Vagina (tissue), 2 donors: ENCODE measurements at regions not wholly inside any gene's neighbourhood (a gene's known extent, or its start where the extent isn't known, plus 50 kb on each side); places are given as distances from the start of the nearest gene placed in this dataset.

ENCODE experiments used
- DNase-seq, 2 donors: peaks; one replicate each; pipeline ENCODE4 v3.0.0-alpha.2; 2017; ENCODE audit errors: extremely low spot score in 2 of 2
- H3K27ac ChIP-seq: fragments of 200-600 bp; sonication (generic); one replicate; pipeline ENCODE4 v1.5.1; 2019
- H3K27me3 ChIP-seq: fragments of 200-600 bp; sonication (generic); one replicate; pipeline ENCODE4 v1.5.1; 2019
- H3K36me3 ChIP-seq, 2 donors: fragments of 200-600 bp; sonication (generic); one replicate each; pipeline ENCODE4 v1.5.1; 2017 to 2019
- H3K4me1 ChIP-seq: fragments of 200-600 bp; sonication (generic); one replicate; pipeline ENCODE4 v1.5.1; 2019
- H3K4me3 ChIP-seq, 2 donors: fragments of 200-600 bp; sonication (generic); 1 replicate in 1 of 2; 2 replicates in 1 of 2; pipeline ENCODE4 v1.5.1; 2016 to 2019
- H3K9me3 ChIP-seq: fragments of 200-600 bp; sonication (generic); one replicate; pipeline ENCODE4 v1.5.1; 2019
- POLR2A ChIP-seq, 2 donors: fragments of 450-650 bp; IDR thresholded peaks; one replicate each; pipeline ENCODE4 v1.6.1; 2017; ENCODE audit warnings: antibody characterized with exemption in 2 of 2, mild to moderate bottlenecking in 2 of 2, moderate library complexity in 2 of 2
- POLR2AphosphoS5 ChIP-seq, 2 donors: sonication (generic); formaldehyde crosslinking; IDR thresholded peaks; one replicate each; pipeline ENCODE4 v1.9.0; 2017; ENCODE audit warnings: antibody characterized with exemption in 2 of 2, mild to moderate bottlenecking in 2 of 2, low read depth in 1 of 2; ENCODE audit not compliant: insufficient read depth in 1 of 2
- intact Hi-C: fragments of 100-400 bp; cut with DNase I; formaldehyde crosslinking; loops from one replicate; pipeline ENCODE4 v1.15.1; 2023
- TF ChIP-seq, protein P1 (sequence below), 3 experiments: fragments of 450-650 bp in 2 of 3; fragments of 200-600 bp in 1 of 3; sonication (generic) in 1 of 3; IDR thresholded peaks; one replicate each; pipeline ENCODE4 v1.5.1; 2017 to 2019; ENCODE audit warnings: antibody characterized with exemption in 3 of 3, mild to moderate bottlenecking in 2 of 3, moderate library complexity in 2 of 3

DNA sequence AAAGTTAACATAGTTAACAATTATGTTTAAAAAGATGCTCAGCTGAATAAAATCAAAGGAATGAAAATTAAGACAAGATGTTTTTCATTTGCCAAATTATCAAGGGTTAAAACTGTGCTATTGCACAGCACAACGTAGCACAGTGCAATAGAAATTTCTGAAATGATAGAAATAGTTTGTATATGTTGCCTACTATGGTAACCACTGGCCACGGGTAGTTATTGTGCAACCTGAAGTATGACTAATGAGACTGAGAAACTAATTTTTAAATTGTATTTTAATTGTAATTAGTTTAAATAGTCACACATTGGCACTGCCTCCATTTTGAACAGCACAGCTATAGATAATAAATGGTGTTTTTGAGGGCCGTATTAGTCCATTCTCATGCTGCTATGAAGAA is 343.1 kb upstream of the FAM241A start:
- no peak overlapping the region for H3K4me3 ChIP-seq
- H3K27me3 ChIP-seq = no peaks in the 10 kb centered on the region
- intact Hi-C loops = no loop called here
- H3K4me1 ChIP-seq = no peaks in the 10 kb centered on the region
- no peaks in the 10 kb centered on the region for H3K9me3 ChIP-seq
- no peak overlapping the region for H3K27ac ChIP-seq
- TF ChIP-seq POLR2A (IDR thresholded peaks at IDR 0.05) = no peak
- no peak for TF ChIP-seq POLR2AphosphoS5 (IDR thresholded peaks at IDR 0.05; ENCODE audit: insufficient read depth in 1 of 2, low read depth in 1 of 2)
- TF ChIP-seq, protein P1, sequence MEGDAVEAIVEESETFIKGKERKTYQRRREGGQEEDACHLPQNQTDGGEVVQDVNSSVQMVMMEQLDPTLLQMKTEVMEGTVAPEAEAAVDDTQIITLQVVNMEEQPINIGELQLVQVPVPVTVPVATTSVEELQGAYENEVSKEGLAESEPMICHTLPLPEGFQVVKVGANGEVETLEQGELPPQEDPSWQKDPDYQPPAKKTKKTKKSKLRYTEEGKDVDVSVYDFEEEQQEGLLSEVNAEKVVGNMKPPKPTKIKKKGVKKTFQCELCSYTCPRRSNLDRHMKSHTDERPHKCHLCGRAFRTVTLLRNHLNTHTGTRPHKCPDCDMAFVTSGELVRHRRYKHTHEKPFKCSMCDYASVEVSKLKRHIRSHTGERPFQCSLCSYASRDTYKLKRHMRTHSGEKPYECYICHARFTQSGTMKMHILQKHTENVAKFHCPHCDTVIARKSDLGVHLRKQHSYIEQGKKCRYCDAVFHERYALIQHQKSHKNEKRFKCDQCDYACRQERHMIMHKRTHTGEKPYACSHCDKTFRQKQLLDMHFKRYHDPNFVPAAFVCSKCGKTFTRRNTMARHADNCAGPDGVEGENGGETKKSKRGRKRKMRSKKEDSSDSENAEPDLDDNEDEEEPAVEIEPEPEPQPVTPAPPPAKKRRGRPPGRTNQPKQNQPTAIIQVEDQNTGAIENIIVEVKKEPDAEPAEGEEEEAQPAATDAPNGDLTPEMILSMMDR (IDR thresholded peaks at IDR 0.05) = no peak
- DNase-seq = no peak
- no peaks in the 10 kb centered on the region for H3K36me3 ChIP-seq

DNA sequence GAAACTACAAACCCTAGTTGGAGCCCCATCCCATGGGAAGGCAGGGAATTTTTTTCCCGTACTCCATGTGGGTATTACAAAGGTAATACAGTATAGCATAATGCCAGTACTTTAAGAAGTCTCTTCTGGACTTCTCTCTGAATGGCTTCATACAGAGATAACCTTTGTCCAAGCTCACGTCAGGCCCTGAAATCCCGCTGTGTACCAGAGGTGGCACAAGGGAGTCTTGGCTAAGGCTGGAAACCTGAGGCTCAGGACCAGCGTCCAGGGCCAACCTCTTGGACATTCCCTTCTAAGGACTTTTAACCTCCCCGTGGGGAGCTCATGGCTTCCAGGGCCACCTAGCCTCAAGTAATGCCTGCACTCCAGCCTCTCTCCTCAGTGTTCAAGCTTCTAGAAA is 338.9 kb upstream of the FAM241A start:
- Histone ChIP-seq H3K9me3 (no peaks in the 10 kb centered on the region), H3K4me3 (no peak overlapping the region), H3K4me1 (no peaks in the 10 kb centered on the region), H3K27ac (no peak overlapping the region), H3K36me3 (no peaks in the 10 kb centered on the region), H3K27me3 (no peaks in the 10 kb centered on the region)
- no peak for TF ChIP-seq POLR2A (IDR thresholded peaks at IDR 0.05)
- TF ChIP-seq, protein P1 (IDR thresholded peaks at IDR 0.05) = no peak
- no peak for TF ChIP-seq POLR2AphosphoS5 (IDR thresholded peaks at IDR 0.05; ENCODE audit: insufficient read depth in 1 of 2, low read depth in 1 of 2)
- intact Hi-C loops = no loop called here
- no peak for DNase-seq

DNA sequence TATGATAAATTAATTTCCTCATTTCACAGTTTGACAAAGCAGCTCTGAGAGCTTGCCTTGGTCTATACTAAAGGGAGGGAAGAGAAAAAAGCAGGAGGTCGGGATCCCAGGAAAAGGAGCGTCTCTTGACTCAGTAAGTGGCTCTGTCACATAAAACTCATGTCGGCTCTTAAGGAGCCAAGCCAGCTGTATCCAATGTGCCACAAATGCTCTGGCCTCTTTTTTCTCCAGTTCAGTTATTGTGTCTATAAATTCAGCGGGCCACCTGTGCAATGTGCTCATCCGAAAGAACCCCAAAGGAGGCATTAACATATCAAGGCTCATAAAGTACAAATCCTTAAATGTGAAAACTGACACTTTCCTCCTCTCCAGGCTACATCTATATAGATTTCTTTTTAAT is 337.7 kb upstream of the FAM241A start:
- intact Hi-C loops = no loop called here
- Histone ChIP-seq H3K4me1 (no peaks in the 10 kb centered on the region), H3K36me3 (no peaks in the 10 kb centered on the region), H3K27ac (no peak overlapping the region), H3K27me3 (no peaks in the 10 kb centered on the region), H3K4me3 (no peak overlapping the region), H3K9me3 (no peaks in the 10 kb centered on the region)
- DNase-seq = no peak
- TF ChIP-seq POLR2AphosphoS5 (IDR thresholded peaks at IDR 0.05; ENCODE audit: insufficient read depth in 1 of 2, low read depth in 1 of 2) (no peak), POLR2A (IDR thresholded peaks at IDR 0.05) (no peak)
- TF ChIP-seq, protein P1 (IDR thresholded peaks at IDR 0.05) = no peak

DNA sequence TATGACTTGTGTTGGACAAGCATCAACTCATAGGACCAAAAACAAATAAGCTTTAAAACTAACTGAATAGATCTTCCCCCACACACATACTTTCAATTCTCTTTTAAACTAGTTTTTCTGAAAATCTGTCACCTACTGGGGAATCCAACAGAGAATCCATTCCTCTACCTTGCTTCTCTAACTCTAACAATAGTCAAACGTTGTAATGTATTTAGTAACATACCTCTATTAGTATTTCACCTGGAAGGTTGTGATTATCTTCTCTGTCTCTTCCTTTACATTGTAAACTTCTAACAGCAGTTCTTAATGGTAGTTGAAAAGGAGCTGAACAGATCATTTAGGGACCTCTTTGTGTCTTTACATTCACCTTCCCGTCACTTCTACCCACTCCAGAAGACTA is 337.1 kb upstream of the FAM241A start:
- intact Hi-C loops = no loop called here
- H3K27me3 ChIP-seq = no peaks in the 10 kb centered on the region
- TF ChIP-seq POLR2A (IDR thresholded peaks at IDR 0.05) = no peak
- TF ChIP-seq, protein P1 (IDR thresholded peaks at IDR 0.05) = no peak
- H3K4me3 ChIP-seq = no peak overlapping the region
- DNase-seq = no peak
- no peaks in the 10 kb centered on the region for H3K36me3 ChIP-seq
- H3K4me1 ChIP-seq = no peaks in the 10 kb centered on the region
- no peaks in the 10 kb centered on the region for H3K9me3 ChIP-seq
- no peak overlapping the region for H3K27ac ChIP-seq

DNA sequence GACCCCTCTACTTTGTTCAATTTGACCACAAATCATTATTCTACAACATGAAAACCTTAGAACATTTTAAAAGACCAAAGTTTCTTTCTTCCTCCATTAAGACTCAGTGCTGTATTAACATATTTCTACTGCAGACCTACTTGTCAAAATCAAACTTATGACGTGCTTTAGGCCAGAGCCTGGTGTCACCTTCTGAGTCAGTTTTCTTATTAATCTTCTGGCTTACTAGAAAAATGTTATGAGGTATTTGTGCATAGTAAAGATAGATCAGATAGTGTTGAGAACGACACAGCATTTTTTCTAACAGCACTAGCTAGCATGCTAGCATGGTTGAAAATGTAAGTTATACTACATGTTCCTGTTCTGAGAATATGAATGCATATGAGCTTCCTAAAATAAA is 333.6 kb upstream of the FAM241A start:
- intact Hi-C loops = no loop called here
- no peak for DNase-seq

More for the DNA sequence above, 333.6 kb upstream of the FAM241A start:
- H3K36me3 ChIP-seq = no peaks in the 10 kb centered on the region
- no peaks in the 10 kb centered on the region for H3K4me1 ChIP-seq
- H3K9me3 ChIP-seq = no peaks in the 10 kb centered on the region
- H3K27ac ChIP-seq = no peak overlapping the region
- TF ChIP-seq POLR2A (IDR thresholded peaks at IDR 0.05) = no peak
- TF ChIP-seq, protein P1 (IDR thresholded peaks at IDR 0.05) = no peak
- TF ChIP-seq POLR2AphosphoS5 (IDR thresholded peaks at IDR 0.05; ENCODE audit: insufficient read depth in 1 of 2, low read depth in 1 of 2) = no peak
- no peak overlapping the region for H3K4me3 ChIP-seq
- H3K27me3 ChIP-seq = no peaks in the 10 kb centered on the region
